ENCODE measurements at regions not wholly inside any gene's neighbourhood (a gene's known extent, or its start where the extent isn't known, plus 50 kb on each side); places are given as distances from the start of the nearest gene placed in this dataset.

- no peaks in the 10 kb centered on the region for H3K36me3 ChIP-seq (ENCODE audit: control insufficient read depth, insufficient read depth, low read length)
- 80% methylated on average over 12 of the region's 12 CpGs for WGBS (ENCODE audit: insufficient coverage)
- H3K4me3 Mint-ChIP-seq = no peak overlapping the region
- no peak overlapping the region for H3K4me3 ChIP-seq (ENCODE audit: low read length)
- H3K27ac ChIP-seq (ENCODE audit: low read length) = no peak overlapping the region
- H3K4me1 Mint-ChIP-seq = no peaks in the 10 kb centered on the region
- H3K9me3 Mint-ChIP-seq = no peaks in the 10 kb centered on the region
- no peak overlapping the region for H3K27ac Mint-ChIP-seq
- H3K4me1 ChIP-seq (ENCODE audit: control insufficient read depth, insufficient read depth, low read length) = no peaks in the 10 kb centered on the region
- DNase-seq (no peak), ATAC-seq (no peak)
- H3K36me3 Mint-ChIP-seq = no peaks in the 10 kb centered on the region
- TF ChIP-seq CTCF (IDR thresholded peaks at IDR 0.05) = no peak
- intact Hi-C loops (cut with micrococcal nuclease) = no loop called here
- H3K9me3 ChIP-seq (ENCODE audit: control insufficient read depth, insufficient read depth, low read length) = no peaks in the 10 kb centered on the region
- peaks cover 0 to 3% of the 10 kb centered on the region in 2 donors for H3K27me3 Mint-ChIP-seq (ENCODE audit: low read depth in 2 of 2)
- no peaks in the 10 kb centered on the region for H3K27me3 ChIP-seq (ENCODE audit: control insufficient read depth, insufficient read depth, low read length)
Measured at GRCh38 chr2:3038636-3039035, 339.0 kb downstream of the EIPR1 start.

GRCh38 chr2:3037196-3038194 lies 340.1 kb downstream of the EIPR1 start:
- H3K27me3 Mint-ChIP-seq (ENCODE audit: low read depth in 2 of 2) = peaks cover 0 to 3% of the 10 kb centered on the region in 2 donors
- intact Hi-C loops (cut with micrococcal nuclease) = no loop called here
- WGBS (ENCODE audit: insufficient coverage) = 93% methylated on average over 29 of the region's 29 CpGs

GRCh38 chr2:3036432-3037125 lies 341.0 kb downstream of the EIPR1 start:
- no peak for DNase-seq
- Histone ChIP-seq H3K9me3 (ENCODE audit: control insufficient read depth, insufficient read depth, low read length) (no peaks in the 10 kb centered on the region), H3K27ac (ENCODE audit: low read length) (no peak overlapping the region), H3K27me3 (ENCODE audit: control insufficient read depth, insufficient read depth, low read length) (no peaks in the 10 kb centered on the region), H3K4me3 (ENCODE audit: low read length) (no peak overlapping the region), H3K4me1 (ENCODE audit: control insufficient read depth, insufficient read depth, low read length) (no peaks in the 10 kb centered on the region), H3K36me3 (ENCODE audit: control insufficient read depth, insufficient read depth, low read length) (no peaks in the 10 kb centered on the region)
- H3K4me1 Mint-ChIP-seq = no peaks in the 10 kb centered on the region
- peaks cover 0 to 3% of the 10 kb centered on the region in 2 donors for H3K27me3 Mint-ChIP-seq (ENCODE audit: low read depth in 2 of 2)
- no peak overlapping the region for H3K27ac Mint-ChIP-seq
- no peak for TF ChIP-seq CTCF (IDR thresholded peaks at IDR 0.05)
- H3K9me3 Mint-ChIP-seq = no peaks in the 10 kb centered on the region
- H3K4me3 Mint-ChIP-seq = no peak overlapping the region
- WGBS (ENCODE audit: insufficient coverage) = 92% methylated on average over 18 of the region's 18 CpGs
- no peak for ATAC-seq
- H3K36me3 Mint-ChIP-seq = no peaks in the 10 kb centered on the region
- intact Hi-C loops (cut with micrococcal nuclease) = no loop called here

More at GRCh38 chr2:3037196-3038194, 340.1 kb downstream of the EIPR1 start:
- Mint-ChIP-seq H3K27ac (no peak overlapping the region), H3K4me1 (no peaks in the 10 kb centered on the region), H3K9me3 (no peaks in the 10 kb centered on the region), H3K36me3 (no peaks in the 10 kb centered on the region), H3K4me3 (no peak overlapping the region)
- Histone ChIP-seq H3K36me3 (ENCODE audit: control insufficient read depth, insufficient read depth, low read length) (no peaks in the 10 kb centered on the region), H3K4me3 (ENCODE audit: low read length) (no peak overlapping the region), H3K9me3 (ENCODE audit: control insufficient read depth, insufficient read depth, low read length) (no peaks in the 10 kb centered on the region), H3K27ac (ENCODE audit: low read length) (no peak overlapping the region), H3K4me1 (ENCODE audit: control insufficient read depth, insufficient read depth, low read length) (no peaks in the 10 kb centered on the region), H3K27me3 (ENCODE audit: control insufficient read depth, insufficient read depth, low read length) (no peaks in the 10 kb centered on the region)
- no peak for DNase-seq
- TF ChIP-seq CTCF (IDR thresholded peaks at IDR 0.05) = no peak
- no peak for ATAC-seq
